HG03196 (cell line): ENCODE measurements at regions not wholly inside any gene's neighbourhood (a gene's known extent, or its start where the extent isn't known, plus 50 kb on each side); places are given as distances from the start of the nearest gene placed in this dataset.

ENCODE experiments used
- ATAC-seq: cut with Tn5 transposase; IDR thresholded peaks from one replicate; pipeline ENCODE4 v1.9.1; 2021; ENCODE audit not compliant: unreplicated experiment

DNA sequence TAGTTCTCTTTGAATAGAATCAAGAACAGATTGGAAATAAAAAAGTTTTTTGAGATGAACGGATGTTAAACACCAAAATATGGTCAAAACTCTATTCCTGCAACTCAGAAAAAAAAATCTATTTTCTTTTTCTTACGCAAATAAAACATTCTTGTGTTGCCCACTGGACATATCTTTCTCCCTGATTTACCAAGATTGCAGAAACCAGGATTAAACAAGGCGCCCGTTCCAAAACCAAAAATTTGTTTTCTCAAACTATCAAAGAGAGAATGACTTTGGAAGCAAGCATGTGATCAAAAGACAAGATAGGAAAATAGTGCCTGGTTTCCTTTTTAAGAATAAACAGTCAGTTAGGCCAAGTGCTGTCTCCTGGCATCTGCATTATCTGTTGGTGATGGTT is 273.1 kb downstream of the CLIC5 start:
- ATAC-seq: no peak

DNA sequence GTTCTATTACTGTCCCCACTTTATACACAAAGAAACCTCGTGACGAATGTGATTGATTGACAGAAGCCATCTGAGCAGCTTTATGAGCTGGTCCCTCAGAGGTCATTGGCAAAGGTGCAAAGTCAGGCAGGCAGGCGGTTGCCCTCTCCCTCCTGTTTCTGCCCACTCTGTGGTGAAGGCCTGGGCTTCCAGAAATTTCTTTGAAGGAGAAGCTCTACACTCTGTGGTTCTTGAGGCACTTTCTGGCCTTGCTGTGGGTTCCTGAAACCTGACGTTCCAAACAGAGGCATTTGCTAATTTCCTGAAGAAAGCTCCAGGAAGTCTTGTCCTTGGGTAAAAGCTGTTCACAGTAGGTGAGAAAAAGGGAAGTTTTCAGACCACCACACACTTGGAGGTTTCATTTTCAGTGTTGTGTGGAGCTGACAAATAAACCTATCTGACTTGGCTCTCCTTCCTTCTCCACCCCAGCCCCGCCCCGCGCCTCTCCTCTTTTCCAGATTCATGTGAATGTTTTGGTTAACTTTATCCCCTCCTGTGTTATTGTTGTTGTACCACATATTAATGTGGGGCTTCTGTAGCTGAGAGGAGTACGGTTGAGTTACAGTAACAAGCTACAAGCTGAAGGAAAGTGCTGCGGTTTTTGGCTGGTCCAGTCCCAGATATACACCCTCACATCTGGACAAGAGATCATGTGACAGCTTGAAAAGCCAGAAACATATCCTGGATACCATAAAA is 274.1 kb downstream of the CLIC5 start:
- peak; percentile 46 for ATAC-seq

DNA sequence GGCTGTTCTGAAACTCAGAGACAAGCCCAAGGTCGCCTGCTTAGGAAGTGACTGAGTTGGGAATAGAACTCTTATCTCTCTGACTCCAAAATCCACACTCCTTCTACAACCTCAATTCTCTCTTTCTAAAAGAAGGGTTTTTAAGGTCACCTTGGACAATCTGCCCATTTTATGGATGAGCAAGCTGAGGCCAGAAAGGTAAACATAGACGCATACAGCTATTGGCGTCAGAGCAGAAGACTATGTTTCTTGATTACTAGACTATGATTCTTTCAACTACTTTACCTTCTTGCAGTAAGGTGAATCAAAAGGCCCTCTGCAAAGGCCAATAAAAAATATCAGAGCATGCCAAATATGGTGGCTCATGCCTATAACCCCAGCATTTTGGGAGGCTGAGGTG is 276.6 kb downstream of the CLIC5 start:
- no peak for ATAC-seq

DNA sequence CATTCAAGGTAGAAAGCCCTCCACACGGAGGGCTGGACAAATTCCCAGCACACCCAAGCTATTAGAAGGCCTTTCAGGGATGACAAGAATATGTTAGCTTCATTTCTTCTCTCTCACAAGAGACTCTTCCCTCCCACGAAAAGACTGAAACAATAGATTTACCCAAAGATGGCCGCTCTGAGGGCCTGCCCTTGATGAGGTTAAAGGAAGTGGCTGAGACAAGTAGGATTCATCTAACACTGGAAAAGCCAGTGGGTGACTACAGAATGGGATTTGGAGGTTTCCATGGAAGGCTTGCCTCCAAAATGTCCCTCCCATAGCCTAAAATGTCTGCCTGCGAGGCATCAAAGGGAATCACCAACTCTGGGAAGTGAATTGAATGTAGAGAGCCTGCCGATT is 277.6 kb downstream of the CLIC5 start:
- ATAC-seq: no peak

DNA sequence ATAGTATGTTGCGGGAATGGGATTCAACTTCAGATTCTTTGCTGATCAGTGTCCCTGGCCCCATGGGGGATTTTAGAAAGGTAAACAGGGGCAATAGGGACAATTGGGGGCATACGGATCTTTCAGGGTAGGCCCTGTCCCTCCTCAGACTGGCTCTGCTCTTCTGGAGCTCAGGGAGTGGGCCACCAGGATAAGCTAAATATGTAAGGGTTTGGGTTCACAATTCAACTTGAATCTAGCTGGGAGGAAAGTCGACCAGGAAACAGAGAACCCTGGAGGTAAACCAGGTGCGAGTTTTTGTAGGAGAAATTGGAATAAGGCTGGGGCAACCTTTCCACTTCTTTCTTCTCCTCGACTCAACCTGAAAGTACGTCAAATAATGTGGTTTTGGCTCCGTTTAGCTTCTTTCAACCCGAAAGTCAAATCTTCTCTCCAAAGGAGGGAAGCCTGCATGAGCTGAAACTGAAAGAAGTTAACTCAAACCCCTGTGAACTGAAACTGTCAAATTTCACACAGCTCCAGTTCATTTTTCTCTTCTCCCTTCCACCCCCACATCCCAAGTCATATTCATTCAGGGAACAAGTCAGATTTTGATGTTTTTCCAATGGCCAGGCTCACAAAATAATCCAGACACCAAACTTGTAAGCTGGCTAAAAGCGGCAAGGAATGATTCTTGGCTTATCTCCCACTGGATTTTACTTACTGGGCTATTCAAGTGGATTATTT is 278.2 kb downstream of the CLIC5 start:
- ATAC-seq: no peak

DNA sequence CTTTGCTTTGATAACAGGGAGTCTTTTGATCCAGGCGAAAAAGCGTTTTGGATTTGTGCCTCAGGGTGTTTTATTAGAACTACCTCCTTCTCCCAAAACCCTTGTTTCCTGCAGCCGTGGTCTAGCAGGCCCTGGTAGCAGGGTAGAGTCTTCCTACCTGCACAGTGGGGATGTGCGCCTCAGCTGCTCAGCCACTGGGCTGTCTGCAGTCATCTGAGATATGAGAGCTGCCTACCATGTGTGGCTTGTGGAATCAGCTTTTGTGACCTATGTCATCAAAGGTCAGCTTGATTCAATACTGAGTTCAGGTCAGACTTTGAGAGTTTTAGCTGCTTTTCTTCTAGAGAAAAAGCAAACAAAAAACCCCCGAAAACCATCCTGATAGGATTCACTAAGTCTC is 279.5 kb downstream of the CLIC5 start:
- no peak for ATAC-seq

DNA sequence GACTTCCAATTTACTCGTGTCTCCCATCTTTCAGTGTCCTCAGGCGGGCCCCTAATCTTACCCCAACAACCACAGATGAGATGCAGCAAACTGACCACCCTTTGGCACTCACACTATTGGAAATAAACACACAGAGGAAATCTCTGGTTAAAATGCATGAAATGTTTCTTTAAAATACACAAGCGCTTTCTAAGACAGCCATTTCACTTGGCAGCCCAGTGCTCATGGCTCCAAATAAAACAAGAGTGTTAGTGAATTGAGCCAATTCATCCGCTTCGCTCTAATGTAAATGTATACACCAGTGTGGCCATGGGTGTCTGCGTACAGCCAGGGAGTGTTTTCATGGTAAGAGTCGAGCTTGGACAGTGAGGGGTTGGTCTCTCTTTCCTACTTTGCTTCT is 282.9 kb downstream of the CLIC5 start:
- no peak for ATAC-seq

DNA sequence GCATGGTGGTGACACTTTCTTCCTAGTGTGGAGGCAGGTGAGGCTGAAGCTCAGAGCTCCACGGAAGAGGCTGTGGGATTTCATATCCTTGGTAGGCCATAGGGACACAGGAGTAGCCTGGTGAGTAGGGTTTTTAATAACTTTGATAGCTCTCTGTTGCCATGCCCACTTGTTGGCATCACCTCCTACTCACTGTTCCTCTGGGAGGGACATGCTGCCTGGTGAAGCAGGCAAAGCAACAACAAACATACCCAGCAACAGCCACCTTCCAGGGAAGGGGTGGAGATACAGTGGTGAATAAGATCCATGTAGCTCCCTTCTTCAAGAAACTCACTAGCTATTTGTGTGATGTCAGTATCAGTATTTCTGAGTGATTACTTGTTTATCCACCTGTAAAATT is 285.4 kb downstream of the CLIC5 start:
- ATAC-seq: no peak

DNA sequence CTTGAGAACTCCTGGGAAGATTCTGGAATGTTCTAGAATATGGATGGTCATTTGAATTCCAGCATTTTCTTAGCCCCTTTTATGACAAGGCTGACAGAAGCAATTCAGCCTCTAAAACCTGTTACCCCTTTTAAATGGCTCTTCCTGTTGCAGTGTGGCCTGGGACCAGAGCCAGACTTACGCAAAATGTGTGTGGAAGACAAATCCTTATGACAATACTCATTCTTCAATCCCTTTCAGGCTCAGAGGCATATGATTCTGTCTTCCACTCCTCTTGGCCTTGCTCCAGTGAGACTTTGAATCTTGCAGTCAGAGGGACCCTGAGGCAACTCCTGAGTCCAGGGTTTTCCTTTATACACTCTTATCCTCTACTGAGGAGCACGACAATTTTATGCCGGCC is 287.0 kb downstream of the CLIC5 start:
- no peak for ATAC-seq

DNA sequence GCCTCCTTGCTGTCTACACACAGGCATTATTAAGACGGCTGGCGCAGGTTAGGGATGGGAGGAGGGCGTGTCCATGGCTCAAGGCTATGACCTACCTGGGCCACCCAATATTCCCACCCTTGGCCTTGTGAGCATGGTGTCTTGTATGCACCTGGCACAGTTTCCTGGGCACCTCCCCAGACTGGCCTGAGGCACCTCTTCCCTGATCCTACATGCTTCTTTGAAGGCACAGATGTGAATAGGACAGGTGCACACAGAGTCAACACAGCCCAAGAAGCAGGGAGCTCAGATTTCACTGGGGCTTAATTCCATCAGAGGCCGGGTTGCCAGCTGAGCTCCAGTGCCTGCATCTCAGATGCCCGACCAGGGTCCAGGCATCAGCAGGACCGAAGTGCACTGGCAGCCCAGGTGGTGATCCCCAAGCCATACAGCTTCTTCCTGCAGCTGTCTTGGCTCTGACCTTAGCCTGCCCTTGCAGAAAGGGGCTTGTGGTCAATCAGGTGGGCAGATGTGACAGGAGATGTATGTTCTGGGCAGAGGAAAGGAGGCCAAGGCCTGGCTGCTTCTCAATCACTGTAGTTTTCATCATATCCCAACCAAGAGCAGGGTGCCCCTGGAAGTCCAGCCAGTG is 287.7 kb downstream of the CLIC5 start:
- ATAC-seq: no peak

DNA sequence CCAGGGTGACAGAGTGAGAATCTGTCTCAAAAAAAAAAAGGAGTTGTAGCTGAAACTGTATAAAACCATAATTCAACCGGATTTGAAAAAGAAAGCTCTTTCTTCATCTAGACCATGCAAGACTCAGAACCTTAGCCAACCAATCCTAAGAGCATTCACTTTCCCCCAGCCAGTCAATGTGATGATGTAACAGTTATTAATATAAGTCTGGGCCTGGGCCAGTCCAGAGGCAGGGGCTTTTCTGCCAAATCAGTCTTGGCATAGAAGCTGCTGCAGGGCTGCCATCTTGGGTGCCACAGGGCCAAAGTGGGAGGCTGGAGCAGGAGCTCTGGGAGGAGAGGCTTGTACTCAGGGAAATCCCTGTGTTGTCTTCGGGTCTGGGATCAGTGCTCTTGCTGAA is 288.4 kb downstream of the CLIC5 start:
- no peak for ATAC-seq

DNA sequence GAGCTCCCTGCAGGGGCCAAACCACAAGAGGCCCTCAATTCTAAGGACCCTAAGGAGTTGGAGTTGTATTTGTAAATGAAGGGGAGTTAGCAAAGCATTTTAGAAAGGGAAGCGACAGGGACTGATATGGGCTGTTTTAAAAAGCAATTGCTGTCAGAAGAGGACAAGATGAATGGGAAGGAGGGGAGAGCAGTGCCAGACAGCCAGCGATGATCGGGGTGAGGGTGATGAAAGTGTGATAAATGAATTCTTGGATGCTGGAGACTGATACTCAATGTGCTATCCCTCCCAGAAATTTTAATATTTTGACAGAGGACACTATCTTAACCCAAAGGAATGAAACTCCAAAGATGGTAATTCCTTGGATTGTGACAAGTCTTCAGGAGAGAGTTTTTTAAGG is 289.2 kb downstream of the CLIC5 start:
- no peak for ATAC-seq

DNA sequence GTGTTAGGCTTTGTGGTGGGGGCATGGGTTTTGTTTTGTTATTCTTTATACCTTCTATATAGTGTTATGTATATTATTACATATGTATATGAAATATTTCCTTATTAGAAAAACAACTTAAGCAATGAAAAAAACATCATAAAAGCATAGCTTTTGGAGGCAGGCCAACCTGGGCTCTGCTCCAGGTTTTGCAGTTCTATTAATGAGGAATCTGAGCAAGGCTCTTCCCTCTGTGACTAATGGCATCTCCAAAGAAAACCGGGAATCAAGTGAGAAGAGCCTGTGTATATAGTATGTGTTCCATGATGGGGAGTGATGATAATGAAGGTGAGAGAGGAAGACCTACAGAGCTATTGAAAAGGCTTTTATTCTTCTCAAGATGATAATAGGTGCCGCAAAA is 291.1 kb downstream of the CLIC5 start:
- ATAC-seq: no peak

DNA sequence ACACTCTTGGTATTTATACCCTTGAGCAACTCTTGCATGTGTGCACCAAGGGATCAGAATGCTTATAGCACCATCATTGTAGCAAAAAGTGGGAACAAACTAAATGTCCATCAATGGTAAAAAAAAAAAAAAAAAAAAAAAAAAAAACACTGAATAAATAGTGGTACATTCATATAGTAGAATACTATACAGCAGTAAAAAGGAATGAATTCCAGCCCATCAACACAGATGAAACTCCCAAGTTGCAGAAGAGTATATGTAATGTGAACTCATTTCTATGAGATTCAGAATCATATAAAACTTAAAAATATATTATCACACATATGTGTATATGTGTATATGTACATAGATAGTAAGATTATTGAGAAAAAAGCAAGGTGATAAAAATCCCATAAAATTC is 291.6 kb downstream of the CLIC5 start:
- no peak for ATAC-seq

DNA sequence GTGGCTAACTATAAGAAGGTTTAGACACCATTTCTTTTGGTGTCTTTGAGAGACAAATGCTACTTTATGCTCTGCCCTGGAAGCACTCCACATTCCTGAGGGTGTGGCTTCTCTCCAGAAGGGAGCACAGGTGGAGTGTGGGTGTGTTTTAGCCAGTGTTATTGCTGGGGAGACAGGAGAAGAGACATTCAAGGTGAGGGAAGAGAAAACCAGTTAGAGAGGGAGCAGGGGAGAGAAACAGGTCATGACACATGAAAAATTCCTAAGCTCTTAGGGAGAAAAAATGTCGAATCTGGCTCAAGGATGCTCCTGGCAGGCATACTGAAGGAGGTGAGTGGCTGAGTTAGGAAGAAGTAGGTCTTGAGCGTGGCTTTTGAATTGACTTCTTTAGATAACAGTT is 292.8 kb downstream of the CLIC5 start:
- ATAC-seq: no peak

DNA sequence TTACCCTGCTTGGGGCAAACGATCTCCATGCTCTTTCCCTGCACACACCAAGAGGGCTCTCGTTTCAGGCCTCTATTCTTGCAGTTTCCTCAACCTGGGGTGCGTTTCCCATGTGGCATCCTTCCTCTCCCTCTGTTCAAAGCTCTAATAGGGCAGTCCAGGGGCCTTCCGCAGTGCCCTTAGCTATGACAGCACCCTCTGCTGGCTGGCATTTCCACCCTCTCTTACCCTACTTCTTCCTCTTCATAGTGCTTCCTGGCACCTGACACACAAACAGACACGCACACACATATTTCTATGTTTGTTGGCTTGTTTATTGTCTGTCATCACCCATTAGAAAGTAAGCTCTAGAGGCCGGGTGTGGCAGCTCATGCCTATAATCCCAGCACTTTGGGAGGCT is 294.0 kb downstream of the CLIC5 start:
- ATAC-seq: no peak

DNA sequence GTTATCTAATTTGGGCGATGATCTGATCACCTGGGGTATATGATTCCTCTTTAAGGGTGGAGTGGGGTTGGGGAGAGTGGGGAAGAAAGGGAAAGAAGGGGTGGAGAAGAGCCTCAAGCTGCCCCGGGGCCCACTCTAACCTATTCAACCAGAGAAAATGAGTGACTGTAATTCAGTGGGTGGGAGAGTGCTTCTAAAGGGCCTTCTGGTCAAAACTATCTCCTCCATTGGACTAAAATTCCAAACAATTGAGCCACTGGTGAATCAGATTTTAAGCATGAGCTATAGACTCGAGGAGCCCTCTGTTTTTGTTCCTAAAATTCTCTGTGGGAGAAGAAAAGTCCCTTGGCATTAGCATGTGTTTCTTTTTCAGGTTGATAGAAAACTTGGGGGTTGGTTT is 296.8 kb downstream of the CLIC5 start:
- no peak for ATAC-seq

DNA sequence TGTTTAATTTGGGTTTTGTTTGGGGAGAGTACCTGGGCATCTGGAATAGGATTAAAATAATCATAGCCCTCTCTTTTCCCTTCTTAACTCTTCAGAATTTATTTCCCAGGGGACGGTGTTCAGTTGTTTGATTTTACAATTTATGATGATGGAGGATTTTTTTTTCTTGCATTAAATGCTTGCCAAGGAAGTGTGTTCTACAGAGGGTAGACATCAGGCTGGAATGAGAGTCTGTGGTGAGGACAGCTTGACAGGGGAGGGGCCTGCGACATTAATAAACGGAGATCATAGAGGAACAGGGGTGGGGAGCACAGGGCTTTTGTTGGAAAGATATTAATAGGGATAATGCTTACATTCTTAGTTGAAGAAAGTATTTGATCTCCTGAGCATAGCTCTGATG is 297.5 kb downstream of the CLIC5 start:
- no peak for ATAC-seq

DNA sequence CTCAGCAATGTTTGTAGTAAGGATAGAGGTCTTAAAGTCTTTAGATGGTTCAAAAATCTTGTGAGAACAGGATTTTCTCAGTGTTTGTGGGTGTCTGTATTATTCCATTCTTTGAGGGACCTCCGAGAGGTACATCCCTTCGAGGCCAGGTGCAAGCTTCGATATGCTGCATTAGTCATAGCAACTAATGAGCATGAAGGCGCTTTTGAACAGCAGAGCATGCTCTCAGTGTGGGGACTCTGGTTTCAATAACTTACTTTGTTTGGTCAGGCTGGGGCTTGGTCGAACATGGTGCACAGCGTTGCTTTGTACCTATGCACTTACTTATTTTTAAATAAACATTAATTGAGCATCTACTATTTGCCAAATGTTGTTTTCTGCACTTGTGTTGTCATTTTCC is 297.9 kb downstream of the CLIC5 start:
- ATAC-seq: no peak

DNA sequence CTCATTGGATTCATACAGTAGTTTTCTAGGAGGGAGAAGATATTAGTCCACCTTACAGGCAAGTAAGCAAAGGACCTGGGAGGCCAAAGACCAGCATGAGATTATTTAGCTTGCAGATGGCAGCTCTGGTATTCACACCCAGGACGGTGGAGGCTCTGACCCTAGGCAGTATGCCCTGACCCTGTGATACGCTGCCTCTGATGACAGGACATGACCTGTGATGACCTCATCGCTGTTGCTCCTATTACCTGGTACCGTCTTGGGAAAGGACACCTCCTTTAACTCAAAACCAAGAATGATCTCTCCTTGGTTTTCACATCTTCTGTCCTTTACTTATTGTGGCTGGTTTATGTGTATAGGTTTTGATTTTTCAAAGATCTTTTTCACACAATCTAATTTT is 298.6 kb downstream of the CLIC5 start:
- ATAC-seq: no peak

DNA sequence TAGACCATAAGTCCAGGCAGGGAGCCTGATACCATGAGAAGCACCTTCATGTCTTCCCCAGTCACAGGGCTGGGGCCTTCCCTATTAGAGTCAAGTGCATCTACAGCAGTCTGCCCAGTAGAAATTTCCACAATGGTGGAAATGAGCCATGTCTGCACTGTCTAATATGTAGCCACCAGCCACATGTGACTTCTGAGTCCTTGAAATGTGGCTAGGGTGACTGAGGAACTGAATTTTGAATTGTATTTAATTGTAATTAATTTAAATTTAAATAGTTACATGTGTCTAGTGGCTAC is 300.2 kb downstream of the CLIC5 start:
- ATAC-seq: no peak

DNA sequence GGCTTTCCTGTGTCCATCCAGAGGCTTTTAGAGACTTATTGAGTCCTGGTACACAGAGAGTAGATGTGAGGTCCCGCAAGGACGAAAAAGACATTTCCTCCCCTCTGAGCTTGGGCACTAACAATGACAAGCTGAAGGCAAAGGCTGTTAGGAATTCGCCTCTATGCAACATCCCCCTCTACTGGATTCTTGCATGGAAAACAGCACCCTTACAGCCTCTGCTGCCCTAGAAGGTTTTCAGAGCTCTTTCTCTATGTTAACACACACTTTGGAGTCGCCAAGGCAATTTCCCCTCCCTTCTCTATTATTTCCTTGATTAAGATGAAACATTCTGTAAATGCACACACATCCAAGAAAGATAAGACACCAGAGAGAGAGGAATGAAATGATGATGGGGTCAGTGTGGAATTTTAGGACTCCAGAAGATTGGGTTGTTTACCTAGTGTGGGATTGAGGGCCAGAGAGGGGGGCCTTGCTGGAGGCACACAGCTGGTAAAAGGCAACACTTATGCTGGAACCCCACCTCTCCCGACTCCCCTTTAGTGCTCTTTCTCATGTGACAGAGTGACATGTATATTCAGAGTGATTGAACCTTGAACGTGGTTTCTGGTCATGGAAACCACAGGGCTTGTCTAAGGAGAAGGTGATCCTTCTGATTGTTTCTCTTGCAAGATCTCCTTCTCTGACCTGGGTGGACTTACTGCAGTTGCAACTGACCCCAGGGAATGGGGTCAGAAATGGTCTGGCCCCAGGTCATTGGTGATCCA is 300.7 kb downstream of the CLIC5 start:
- peak; percentile 33 for ATAC-seq
